Fibroblast of the conjunctiva (primary cell): ENCODE measurements at regions not wholly inside any gene's neighbourhood (a gene's known extent, or its start where the extent isn't known, plus 50 kb on each side); places are given as distances from the start of the nearest gene placed in this dataset.
"Not testable (repeated sequence)": the region's sequence is repeated elsewhere in the genome, so short reads cannot be mapped to it uniquely, and the experiment has no call there.

ENCODE experiments used
- DNase-seq: peaks from one replicate; pipeline ENCODE4 v3.0.0-alpha.2; 2010; ENCODE audit warnings: low read depth

GRCh38 chr2:207216457-207216856 is 50.7 kb upstream of the KLF7 start:
- DNase-seq: no peak

GRCh38 chr2:207217442-207217841 is 51.7 kb upstream of the KLF7 start:
- DNase-seq: no peak

- no peak for DNase-seq
Observed at GRCh38 chr2:207219081-207219630, 53.4 kb upstream of the KLF7 start.

- peak; percentile 62 for DNase-seq
Observed at GRCh38 chr2:207219676-207220501, 54.1 kb upstream of the KLF7 start.

GRCh38 chr2:207221731-207222130 is 56.0 kb upstream of the KLF7 start:
- DNase-seq: no peak

- DNase-seq: peak; percentile 21
Observed at GRCh38 chr2:207223051-207223450, 57.3 kb upstream of the KLF7 start.

- DNase-seq: no peak
Observed at GRCh38 chr2:207224381-207224780, 58.6 kb upstream of the KLF7 start.

GRCh38 chr2:207224791-207225482 is 59.2 kb upstream of the KLF7 start:
- DNase-seq: no peak

- no peak for DNase-seq
Observed at GRCh38 chr2:207225773-207226172, 60.0 kb upstream of the KLF7 start.

GRCh38 chr2:207226243-207226642 is 60.5 kb upstream of the KLF7 start:
- no peak for DNase-seq

GRCh38 chr2:207226671-207227061 is 60.9 kb upstream of the KLF7 start:
- DNase-seq: no peak

- no peak for DNase-seq
Observed at GRCh38 chr2:207227062-207227748, 61.5 kb upstream of the KLF7 start.

GRCh38 chr2:207227749-207228145 is 62.0 kb upstream of the KLF7 start:
- DNase-seq: no peak

GRCh38 chr2:207228402-207228801 is 62.7 kb upstream of the KLF7 start:
- no peak for DNase-seq

GRCh38 chr2:207229161-207229560 is 63.4 kb upstream of the KLF7 start:
- DNase-seq: no peak

GRCh38 chr2:207230261-207231105 is 64.7 kb upstream of the KLF7 start:
- no peak for DNase-seq

GRCh38 chr2:207231106-207231865 is 65.5 kb upstream of the KLF7 start:
- DNase-seq: no peak

- DNase-seq: no peak
Observed at GRCh38 chr2:207231967-207232366, 66.2 kb upstream of the KLF7 start.

GRCh38 chr2:207233141-207233540 is 67.4 kb upstream of the KLF7 start:
- DNase-seq: not testable (repeated sequence)

GRCh38 chr2:207233731-207234130 is 68.0 kb upstream of the KLF7 start:
- no peak for DNase-seq

GRCh38 chr2:207235621-207236020 is 69.9 kb upstream of the KLF7 start:
- no peak for DNase-seq
